ENCODE measurements at regions not wholly inside any gene's neighbourhood (a gene's known extent, or its start where the extent isn't known, plus 50 kb on each side); places are given as distances from the start of the nearest gene placed in this dataset.

GRCh38 chr6:111957623-111958315 lies 84.5 kb upstream of the FYN start:
- H3K9ac ChIP-seq (ENCODE audit: low read depth, low read length) = no peak overlapping the region
- H3K4me3 ChIP-seq (ENCODE audit: low read length) = no peak overlapping the region
- peaks cover 26% of the 10 kb centered on the region for H3K4me1 ChIP-seq (ENCODE audit: insufficient read depth, low read length)
- no peak overlapping the region for H3K27ac ChIP-seq (ENCODE audit: low read depth, low read length)
- H3K27me3 ChIP-seq (ENCODE audit: insufficient read depth, low read length) = 0 out of 2 replicates have a peak, but pooled peaks cover 4% of the 10 kb centered on the region
- H3K36me3 ChIP-seq (ENCODE audit: insufficient read depth, low read length) = no peaks in the 10 kb centered on the region
- WGBS = 60% methylated on average over 10 of the region's 10 CpGs
- no peaks in the 10 kb centered on the region for H3K9me3 ChIP-seq (ENCODE audit: insufficient read depth, low read depth, low read length)

GRCh38 chr6:111958534-111958933 lies 85.3 kb upstream of the FYN start:
- Histone ChIP-seq H3K9me3 (ENCODE audit: insufficient read depth, low read depth, low read length) (no peaks in the 10 kb centered on the region), H3K27ac (ENCODE audit: low read depth, low read length) (no peak overlapping the region), H3K4me3 (ENCODE audit: low read length) (no peak overlapping the region)

GRCh38 chr6:111959766-111960165 lies 86.5 kb upstream of the FYN start:
- H3K36me3 ChIP-seq (ENCODE audit: insufficient read depth, low read length) = no peaks in the 10 kb centered on the region
- H3K9ac ChIP-seq (ENCODE audit: low read depth, low read length) = no peak overlapping the region
- WGBS = 89% methylated on average over 6 of the region's 6 CpGs
- H3K27me3 ChIP-seq (ENCODE audit: insufficient read depth, low read length) = 0 out of 2 replicates have a peak, but pooled peaks cover 4% of the 10 kb centered on the region
- no peaks in the 10 kb centered on the region for H3K9me3 ChIP-seq (ENCODE audit: insufficient read depth, low read depth, low read length)
- no peak overlapping the region for H3K27ac ChIP-seq (ENCODE audit: low read depth, low read length)
- peaks cover 26% of the 10 kb centered on the region for H3K4me1 ChIP-seq (ENCODE audit: insufficient read depth, low read length)
- H3K4me3 ChIP-seq (ENCODE audit: low read length) = no peak overlapping the region

More at GRCh38 chr6:111958534-111958933, 85.3 kb upstream of the FYN start:
- Histone ChIP-seq H3K36me3 (ENCODE audit: insufficient read depth, low read length) (no peaks in the 10 kb centered on the region), H3K4me1 (ENCODE audit: insufficient read depth, low read length) (peaks cover 26% of the 10 kb centered on the region), H3K27me3 (ENCODE audit: insufficient read depth, low read length) (0 out of 2 replicates have a peak, but pooled peaks cover 4% of the 10 kb centered on the region), H3K9ac (ENCODE audit: low read depth, low read length) (no peak overlapping the region)
- WGBS = 99% methylated on average over 4 of the region's 4 CpGs

GRCh38 chr6:111967131-111967530 lies 86.8 kb upstream of the CCN6 start:
- Histone ChIP-seq H3K36me3 (ENCODE audit: insufficient read depth, low read length) (no peaks in the 10 kb centered on the region), H3K9me3 (ENCODE audit: insufficient read depth, low read depth, low read length) (no peaks in the 10 kb centered on the region), H3K27ac (ENCODE audit: low read depth, low read length) (no peak overlapping the region), H3K4me3 (ENCODE audit: low read length) (no peak overlapping the region), H3K9ac (ENCODE audit: low read depth, low read length) (no peak overlapping the region; the same call in 1 of the 2 replicates), H3K4me1 (ENCODE audit: insufficient read depth, low read length) (peaks cover 6% of the 10 kb centered on the region), H3K27me3 (ENCODE audit: insufficient read depth, low read length) (no peaks in the 10 kb centered on the region)
- 84% methylated on average over 1 of the region's 1 CpG for WGBS

- no peaks in the 10 kb centered on the region for H3K36me3 ChIP-seq (ENCODE audit: insufficient read depth, low read length)
- no peaks in the 10 kb centered on the region for H3K27me3 ChIP-seq (ENCODE audit: insufficient read depth, low read length)
- no peaks in the 10 kb centered on the region for H3K9me3 ChIP-seq (ENCODE audit: insufficient read depth, low read depth, low read length)
- H3K4me1 ChIP-seq (ENCODE audit: insufficient read depth, low read length) = peaks cover 15% of the 10 kb centered on the region
- no peak overlapping the region for H3K4me3 ChIP-seq (ENCODE audit: low read length)
- 71% methylated on average over 2 of the region's 2 CpGs for WGBS
- H3K27ac ChIP-seq (ENCODE audit: low read depth, low read length) = no peak overlapping the region
- H3K9ac ChIP-seq (ENCODE audit: low read depth, low read length) = no peak overlapping the region
Measured at GRCh38 chr6:111970426-111970825, 83.5 kb upstream of the CCN6 start.

GRCh38 chr6:111971181-111971841 lies 82.6 kb upstream of the CCN6 start:
- 89% methylated on average over 7 of the region's 7 CpGs for WGBS
- no peak overlapping the region for H3K4me3 ChIP-seq (ENCODE audit: low read length)
- H3K27ac ChIP-seq (ENCODE audit: low read depth, low read length) = no peak overlapping the region
- H3K9ac ChIP-seq (ENCODE audit: low read depth, low read length) = no peak overlapping the region
- H3K9me3 ChIP-seq (ENCODE audit: insufficient read depth, low read depth, low read length) = no peaks in the 10 kb centered on the region
- H3K4me1 ChIP-seq (ENCODE audit: insufficient read depth, low read length) = peaks cover 15% of the 10 kb centered on the region
- no peaks in the 10 kb centered on the region for H3K27me3 ChIP-seq (ENCODE audit: insufficient read depth, low read length)
- H3K36me3 ChIP-seq (ENCODE audit: insufficient read depth, low read length) = no peaks in the 10 kb centered on the region

- Histone ChIP-seq H3K4me3 (ENCODE audit: low read length) (no peak overlapping the region), H3K27me3 (ENCODE audit: insufficient read depth, low read length) (no peaks in the 10 kb centered on the region), H3K36me3 (ENCODE audit: insufficient read depth, low read length) (no peaks in the 10 kb centered on the region), H3K9me3 (ENCODE audit: insufficient read depth, low read depth, low read length) (no peaks in the 10 kb centered on the region), H3K27ac (ENCODE audit: low read depth, low read length) (no peak overlapping the region), H3K4me1 (ENCODE audit: insufficient read depth, low read length) (peaks cover 15% of the 10 kb centered on the region), H3K9ac (ENCODE audit: low read depth, low read length) (no peak overlapping the region)
- 95% methylated on average over 5 of the region's 5 CpGs for WGBS
Measured at GRCh38 chr6:111971866-111972532, 81.9 kb upstream of the CCN6 start.

- H3K27me3 ChIP-seq (ENCODE audit: insufficient read depth, low read length) = no peaks in the 10 kb centered on the region
Measured at GRCh38 chr6:111972745-111973117, 81.2 kb upstream of the CCN6 start.

GRCh38 chr6:111973118-111973761 lies 80.7 kb upstream of the CCN6 start:
- 69% methylated on average over 11 of the region's 12 CpGs for WGBS
- H3K9me3 ChIP-seq (ENCODE audit: insufficient read depth, low read depth, low read length) = no peaks in the 10 kb centered on the region
- H3K36me3 ChIP-seq (ENCODE audit: insufficient read depth, low read length) = no peaks in the 10 kb centered on the region
- H3K4me1 ChIP-seq (ENCODE audit: insufficient read depth, low read length) = peaks cover 15% of the 10 kb centered on the region
- H3K4me3 ChIP-seq (ENCODE audit: low read length) = no peak overlapping the region
- no peak overlapping the region for H3K9ac ChIP-seq (ENCODE audit: low read depth, low read length)
- no peak overlapping the region for H3K27ac ChIP-seq (ENCODE audit: low read depth, low read length)
- H3K27me3 ChIP-seq (ENCODE audit: insufficient read depth, low read length) = no peaks in the 10 kb centered on the region

More at GRCh38 chr6:111972745-111973117, 81.2 kb upstream of the CCN6 start:
- H3K27ac ChIP-seq (ENCODE audit: low read depth, low read length) = no peak overlapping the region
- no peak overlapping the region for H3K4me3 ChIP-seq (ENCODE audit: low read length)
- 95% methylated on average over 5 of the region's 5 CpGs for WGBS
- no peaks in the 10 kb centered on the region for H3K9me3 ChIP-seq (ENCODE audit: insufficient read depth, low read depth, low read length)
- H3K36me3 ChIP-seq (ENCODE audit: insufficient read depth, low read length) = no peaks in the 10 kb centered on the region
- no peak overlapping the region for H3K9ac ChIP-seq (ENCODE audit: low read depth, low read length)
- H3K4me1 ChIP-seq (ENCODE audit: insufficient read depth, low read length) = peaks cover 15% of the 10 kb centered on the region

GRCh38 chr6:111973927-111974639 lies 79.8 kb upstream of the CCN6 start:
- H3K27ac ChIP-seq (ENCODE audit: low read depth, low read length) = no peak overlapping the region

More at GRCh38 chr6:111973927-111974639, 79.8 kb upstream of the CCN6 start:
- Histone ChIP-seq H3K4me1 (ENCODE audit: insufficient read depth, low read length) (peaks cover 15% of the 10 kb centered on the region), H3K4me3 (ENCODE audit: low read length) (no peak overlapping the region), H3K36me3 (ENCODE audit: insufficient read depth, low read length) (no peaks in the 10 kb centered on the region), H3K27me3 (ENCODE audit: insufficient read depth, low read length) (no peaks in the 10 kb centered on the region), H3K9me3 (ENCODE audit: insufficient read depth, low read depth, low read length) (no peaks in the 10 kb centered on the region), H3K9ac (ENCODE audit: low read depth, low read length) (no peak overlapping the region)
- WGBS = 92% methylated on average over 2 of the region's 5 CpGs

Measured in HUES64 (cell line).